HepG2 (cell line): ENCODE measurements at regions not wholly inside any gene's neighbourhood (a gene's known extent, or its start where the extent isn't known, plus 50 kb on each side); places are given as distances from the start of the nearest gene placed in this dataset.

Experiments used
- ATAC-seq: fragments of 200-7000 bp; cut with Tn5 transposase; 3 replicates; pipeline ENCODE4 v1.9.1; 2020; ENCODE audit warnings: mild to moderate bottlenecking, moderate library complexity
- BruUV-seq: library from RNA; stranded (reverse); fragments of 400-500 nt; replicated peaks from 2 replicates; lab custom pipeline; 2021; lab: Mats Ljungman, UMichigan
- CTCF ChIA-PET: fragments of 300-600 bp; formaldehyde crosslinking; extraction: SDS; loops from one replicate; lab custom pipeline; 2021; ENCODE audit warnings: low total read pairs, inconsistent platforms, low intra/inter-chr PET ratio; lab: Yijun Ruan, JAX
- POLR2A ChIA-PET: fragments of 350-600 bp; sonication (Branson Sonifier 250); formaldehyde crosslinking; loops from one replicate; lab custom pipeline; 2020; ENCODE audit warnings: antibody characterized with exemption, inconsistent platforms; lab: Yijun Ruan, JAX
- DNase-seq: peaks from one replicate; pipeline ENCODE4 v3.0.0-alpha.2; 2015; ENCODE audit warnings: low spot score
- FAIRE-seq: peaks from 3 replicates; lab custom pipeline; 2011; peaks lifted over from hg19 to GRCh38; lab: Jason Lieb, UNC
- H2AFZ ChIP-seq: one replicate; pipeline ENCODE4 v1.6.1; 2011; ENCODE audit warnings: low read length, inconsistent platforms
- H3K27ac ChIP-seq: fragments of 300-600 bp; 3 replicates; pipeline ENCODE4 v1.8.0; 2011; ENCODE audit warnings: mixed run types, mild to moderate bottlenecking, mixed read lengths, low read length, inconsistent platforms; ENCODE audit not compliant: insufficient read depth; ENCODE audit errors: extremely low read length
- H3K27me3 ChIP-seq, 2 experiments: fragments of 200-600 bp in 1 of 2; 2 replicates in 1 of 2; 3 replicates in 1 of 2; pipeline versions ENCODE4 v1.6.0 to v1.8.0; 2011; ENCODE audit warnings: low read length in 2 of 2, mild to moderate bottlenecking in 2 of 2, moderate library complexity in 2 of 2, inconsistent platforms in 1 of 2; ENCODE audit not compliant: insufficient read depth in 2 of 2, control insufficient read depth in 1 of 2
- H3K36me3 ChIP-seq, 2 experiments: fragments of 200-600 bp in 1 of 2; replicated peaks in 1 of 2; 2 replicates in 1 of 2; 3 replicates in 1 of 2; pipeline versions ENCODE4 v1.5.1 to v1.8.0; 2011; ENCODE audit warnings: low read length in 2 of 2, inconsistent platforms in 1 of 2; ENCODE audit not compliant: insufficient read depth in 2 of 2, control insufficient read depth in 1 of 2
- H3K4me1 ChIP-seq: 2 replicates; pipeline ENCODE4 v1.5.1; 2012; ENCODE audit warnings: low read length, inconsistent platforms; ENCODE audit not compliant: insufficient read depth
- H3K4me2 ChIP-seq: 2 replicates; pipeline ENCODE4 v1.6.0; 2011; ENCODE audit warnings: low read depth, low read length, inconsistent platforms
- H3K4me3 ChIP-seq, 3 experiments: fragments of 200-600 bp in 1 of 3; sonication (generic), shearing (Covaris generic) in 1 of 3; replicated peaks in 1 of 3; 2 replicates each; pipeline ENCODE4 v1.5.1; 2011 to 2016; ENCODE audit warnings: low read length in 3 of 3, inconsistent platforms in 2 of 3, low read depth in 2 of 3, mild to moderate bottlenecking in 2 of 3, control low read depth in 1 of 3, mixed read lengths in 1 of 3; ENCODE audit not compliant: insufficient read depth in 1 of 3
- H3K79me2 ChIP-seq: one replicate; pipeline ENCODE4 v1.6.1; 2011; ENCODE audit warnings: low read length, inconsistent platforms; ENCODE audit not compliant: insufficient read depth
- H3K9ac ChIP-seq: 2 replicates; pipeline ENCODE4 v1.6.0; 2011; ENCODE audit warnings: mild to moderate bottlenecking, low read depth, low read length, inconsistent platforms; ENCODE audit not compliant: insufficient read depth
- H3K9me3 ChIP-seq: 2 replicates; pipeline ENCODE4 v1.5.1; 2012; ENCODE audit warnings: mild to moderate bottlenecking, low read length
- H4K20me1 ChIP-seq: 2 replicates; pipeline ENCODE4 v1.6.0; 2011; ENCODE audit warnings: inconsistent platforms, mild to moderate bottlenecking, low read length, moderate library complexity; ENCODE audit not compliant: insufficient read depth
- FOSL1 ChIP-seq: sonication (generic); formaldehyde crosslinking; IDR thresholded peaks from 2 replicates; pipeline ENCODE4 v1.9.0; 2021; ENCODE audit warnings: missing genetic modification reagents, borderline replicate concordance
- HIVEP1 ChIP-seq: sonication (generic); formaldehyde crosslinking; IDR thresholded peaks from 2 replicates; pipeline ENCODE4 v1.4.0; 2020; ENCODE audit warnings: mild to moderate bottlenecking, missing genetic modification reagents
- SIN3B ChIP-seq: fragments of 150-350 bp; IDR thresholded peaks from 2 replicates; pipeline ENCODE4 v1.6.1; 2014; ENCODE audit warnings: low read length
- SMC3 ChIP-seq: IDR thresholded peaks from 2 replicates; pipeline ENCODE4 v1.6.1; 2011; ENCODE audit warnings: low read length, improper control_type of control experiment
- STAG1 ChIP-seq: sonication (generic); formaldehyde crosslinking; IDR thresholded peaks from 2 replicates; pipeline ENCODE4 v1.4.0; 2020; ENCODE audit warnings: missing genetic modification reagents
- TAF15 ChIP-seq: fragments of 200-400 bp; formaldehyde crosslinking; IDR thresholded peaks from one replicate; pipeline ENCODE4 v1.6.1; 2018; ENCODE audit warnings: mild to moderate bottlenecking, low read depth, low read length; ENCODE audit not compliant: poor library complexity, severe bottlenecking
- TBP ChIP-seq: sonication (generic); formaldehyde crosslinking; IDR thresholded peaks from 2 replicates; pipeline ENCODE4 v1.5.0; 2020; ENCODE audit warnings: missing genetic modification reagents
- ZFP90 ChIP-seq: sonication (generic); formaldehyde crosslinking; IDR thresholded peaks from 2 replicates; pipeline ENCODE4 v1.8.0; 2022; ENCODE audit warnings: missing genetic modification reagents, mild to moderate bottlenecking, inconsistent platforms, borderline replicate concordance
- ZNF296 ChIP-seq: sonication (generic); formaldehyde crosslinking; conservative IDR thresholded peaks from 2 replicates; pipeline ENCODE4 v1.5.0; 2020; ENCODE audit warnings: mild to moderate bottlenecking, missing genetic modification reagents
- ZNF337 ChIP-seq: sonication (generic); formaldehyde crosslinking; IDR thresholded peaks from 2 replicates; pipeline ENCODE4 v1.5.1; 2020; ENCODE audit warnings: missing genetic modification reagents, low read depth, mild to moderate bottlenecking, borderline replicate concordance
- WGBS: methylation state at CpG from one replicate; pipeline ENCODE4 v1.1.6; 2017; ENCODE audit warnings: low lambda C conversion rate; 5-methylcytosine and 5-hydroxymethylcytosine counted together
- in situ Hi-C: cut with HindIII; loops from 2 replicates; pipeline ENCODE4 v1.10.0; 2017; ENCODE audit warnings: low pct_unique_long_range_greater_than_20kb; ENCODE audit not compliant: extremely low pct_ligation_motif_present
- intact Hi-C: fragments of 100-400 bp; cut with micrococcal nuclease; formaldehyde crosslinking; loops from one replicate; pipeline ENCODE4 v1.10.0; 2022; ENCODE audit not compliant: unreplicated experiment
- TF ChIP-seq, protein P1 (sequence below): IDR thresholded peaks from 2 replicates; pipeline ENCODE4 v1.6.1; 2016; ENCODE audit warnings: mild to moderate bottlenecking, missing biosample characterization, missing genetic modification reagents
- TF ChIP-seq, protein P2 (sequence below): sonication (generic); IDR thresholded peaks from 2 replicates; pipeline ENCODE4 v1.6.1; 2016; ENCODE audit warnings: low read depth, borderline replicate concordance
- TF ChIP-seq, protein P3 (sequence below): sonication (generic); formaldehyde crosslinking; IDR thresholded peaks from 2 replicates; pipeline ENCODE4 v1.4.0; 2020; ENCODE audit warnings: mild to moderate bottlenecking, missing genetic modification reagents
- TF ChIP-seq, protein P4 (sequence below), 2 experiments: fragments of 450-650 bp in 1 of 2; sonication (generic) in 1 of 2; formaldehyde crosslinking; IDR thresholded peaks; 2 replicates each; pipeline versions ENCODE4 v1.5.0 to v1.8.0; 2020 to 2022; ENCODE audit warnings: mild to moderate bottlenecking in 1 of 2, missing genetic modification reagents in 1 of 2

DNA sequence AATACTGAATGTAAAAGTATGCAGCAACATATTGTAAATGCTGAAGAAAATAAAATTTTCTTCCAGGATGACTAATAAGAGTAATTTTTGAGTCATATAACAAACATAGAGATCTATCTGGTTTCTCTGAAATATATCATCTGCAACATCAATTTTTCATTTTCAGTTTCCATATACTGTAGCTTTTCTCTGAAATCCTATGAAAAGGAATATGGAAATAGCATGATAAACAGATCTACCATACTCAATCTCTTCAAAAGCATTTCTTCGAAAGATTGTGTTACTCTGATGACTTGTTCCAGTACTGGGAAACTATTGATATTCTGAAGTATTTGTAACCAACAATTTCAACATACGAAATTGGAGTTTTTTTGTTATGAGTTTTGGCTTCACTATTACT is 1156.7 kb downstream of the FAM133A start (continued):
- TF ChIP-seq, protein P1, sequence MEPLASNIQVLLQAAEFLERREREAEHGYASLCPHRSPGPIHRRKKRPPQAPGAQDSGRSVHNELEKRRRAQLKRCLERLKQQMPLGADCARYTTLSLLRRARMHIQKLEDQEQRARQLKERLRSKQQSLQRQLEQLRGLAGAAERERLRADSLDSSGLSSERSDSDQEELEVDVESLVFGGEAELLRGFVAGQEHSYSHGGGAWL, result no peak
- TF ChIP-seq, protein P2, sequence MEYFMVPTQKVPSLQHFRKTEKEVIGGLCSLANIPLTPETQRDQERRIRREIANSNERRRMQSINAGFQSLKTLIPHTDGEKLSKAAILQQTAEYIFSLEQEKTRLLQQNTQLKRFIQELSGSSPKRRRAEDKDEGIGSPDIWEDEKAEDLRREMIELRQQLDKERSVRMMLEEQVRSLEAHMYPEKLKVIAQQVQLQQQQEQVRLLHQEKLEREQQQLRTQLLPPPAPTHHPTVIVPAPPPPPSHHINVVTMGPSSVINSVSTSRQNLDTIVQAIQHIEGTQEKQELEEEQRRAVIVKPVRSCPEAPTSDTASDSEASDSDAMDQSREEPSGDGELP, result no peak
- TF ChIP-seq, all 625 proteins: peak for 0

DNA sequence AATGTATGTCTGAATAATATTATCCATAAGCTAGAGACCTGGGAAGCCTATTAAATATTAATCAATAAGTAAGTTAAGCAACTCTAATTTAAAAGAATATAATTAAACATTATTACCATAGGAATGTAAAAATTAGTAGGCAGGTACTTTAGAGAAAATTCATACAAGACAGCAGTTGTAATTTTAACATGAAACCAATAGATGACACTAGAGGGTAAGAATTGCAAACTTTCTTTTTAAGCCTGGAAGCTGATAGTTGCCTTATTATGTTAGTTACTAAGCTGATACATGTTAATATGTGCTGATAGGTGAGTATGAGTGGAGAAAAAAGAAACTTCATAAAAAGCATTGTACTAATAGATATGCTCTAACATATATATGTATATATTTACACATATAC is 1157.4 kb downstream of the FAM133A start:
- Histone ChIP-seq H3K79me2 (no peaks in the 10 kb centered on the region), H3K4me3 (no peak overlapping the region), H3K4me2 (no peak overlapping the region), H2AFZ (no peak overlapping the region), H3K27me3 (no peaks in the 10 kb centered on the region), H3K9me3 (no peaks in the 10 kb centered on the region), H3K9ac (no peak overlapping the region), H3K27ac (no peak overlapping the region), H3K4me1 (no peaks in the 10 kb centered on the region), H4K20me1 (no peaks in the 10 kb centered on the region), H3K36me3 (no peaks in the 10 kb centered on the region)
- in situ Hi-C loops (no loop called here), intact Hi-C loops (no loop called here)
- no peak for ATAC-seq
- no TSS peak for BruUV-seq
- peak; percentile 25; the same call in 1 of the 2 replicates for TF ChIP-seq STAG1
- no peak for TF ChIP-seq SMC3
- ChIA-PET POLR2A (no interaction called here), CTCF (interaction anchor here (1.3 kb wide), 1 partner anchor 245 kb away, joined by 7 read pairs; no protein-coding TSS in a partner anchor)
- FAIRE-seq, result no peak
- DNase-seq, result no peak

DNA sequence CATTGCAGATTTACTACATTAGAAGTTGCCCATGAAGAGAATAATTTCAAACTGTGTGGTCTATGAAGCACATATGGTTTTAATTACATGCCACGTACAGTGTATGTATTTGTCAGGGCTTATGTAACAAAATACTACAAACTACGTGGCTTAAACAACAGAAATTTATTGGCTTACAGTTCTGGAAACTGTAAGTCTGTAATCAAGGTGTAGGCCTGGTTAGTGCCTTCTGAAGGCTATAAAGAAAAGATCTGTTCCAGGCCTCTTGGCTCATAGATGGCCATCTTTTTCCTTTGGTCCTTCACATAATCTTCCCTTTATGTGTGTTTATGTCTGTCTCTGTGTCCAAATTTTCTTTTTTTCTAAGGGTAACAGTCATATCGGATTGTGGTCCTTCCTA is 1160.2 kb downstream of the FAM133A start:
- H3K79me2 ChIP-seq, result no peaks in the 10 kb centered on the region
- WGBS, result 6% methylated on average over 1 of the region's 3 CpGs
- in situ Hi-C loops, result no loop called here
- H3K9ac ChIP-seq, result no peak overlapping the region
- no peak for FAIRE-seq
- no peak overlapping the region for H3K27ac ChIP-seq
- no TSS peak for BruUV-seq
- H2AFZ ChIP-seq, result no peak overlapping the region
- DNase-seq, result no peak
- H3K36me3 ChIP-seq, result no peaks in the 10 kb centered on the region
- POLR2A ChIA-PET, result no interaction called here
- intact Hi-C loops, result no loop called here
- H3K27me3 ChIP-seq, result no peaks in the 10 kb centered on the region
- H4K20me1 ChIP-seq, result no peaks in the 10 kb centered on the region
- no peak overlapping the region for H3K4me2 ChIP-seq
- no peaks in the 10 kb centered on the region for H3K4me1 ChIP-seq
- CTCF ChIA-PET, result no interaction called here
- no peaks in the 10 kb centered on the region for H3K9me3 ChIP-seq
- no peak overlapping the region for H3K4me3 ChIP-seq
- no peak for ATAC-seq
- no peak for TF ChIP-seq ZNF296
- no peak for TF ChIP-seq ZNF337 (CRISPR knock-in tag)
- TF ChIP-seq, protein P3, sequence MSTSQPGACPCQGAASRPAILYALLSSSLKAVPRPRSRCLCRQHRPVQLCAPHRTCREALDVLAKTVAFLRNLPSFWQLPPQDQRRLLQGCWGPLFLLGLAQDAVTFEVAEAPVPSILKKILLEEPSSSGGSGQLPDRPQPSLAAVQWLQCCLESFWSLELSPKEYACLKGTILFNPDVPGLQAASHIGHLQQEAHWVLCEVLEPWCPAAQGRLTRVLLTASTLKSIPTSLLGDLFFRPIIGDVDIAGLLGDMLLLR (CRISPR knock-in tag), result no peak
- TF ChIP-seq, protein P4, sequence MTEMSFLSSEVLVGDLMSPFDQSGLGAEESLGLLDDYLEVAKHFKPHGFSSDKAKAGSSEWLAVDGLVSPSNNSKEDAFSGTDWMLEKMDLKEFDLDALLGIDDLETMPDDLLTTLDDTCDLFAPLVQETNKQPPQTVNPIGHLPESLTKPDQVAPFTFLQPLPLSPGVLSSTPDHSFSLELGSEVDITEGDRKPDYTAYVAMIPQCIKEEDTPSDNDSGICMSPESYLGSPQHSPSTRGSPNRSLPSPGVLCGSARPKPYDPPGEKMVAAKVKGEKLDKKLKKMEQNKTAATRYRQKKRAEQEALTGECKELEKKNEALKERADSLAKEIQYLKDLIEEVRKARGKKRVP (CRISPR knock-in tag; IDR thresholded peaks at IDR 0.05), result no peak
- TF ChIP-seq FOSL1 (CRISPR knock-in tag), result no peak
- no peak for TF ChIP-seq HIVEP1 (CRISPR knock-in tag)
- TF ChIP-seq TAF15, result no peak
- no peak for TF ChIP-seq TBP
- no peak for TF ChIP-seq ZFP90 (CRISPR knock-in tag)
- TF ChIP-seq SIN3B, result no peak
